Adrenal gland (tissue), 5 donors: ENCODE measurements at regions not wholly inside any gene's neighbourhood (a gene's known extent, or its start where the extent isn't known, plus 50 kb on each side); places are given as distances from the start of the nearest gene placed in this dataset.

Source experiments
- CTCF ChIP-seq, 6 experiments: fragments of 450-650 bp in 4 of 6; fragments of 200-600 bp in 2 of 6; sonication (generic) in 1 of 6; IDR thresholded peaks; 1 replicate in 5 of 6; 2 replicates in 1 of 6; pipeline versions ENCODE4 v1.5.1 to v1.8.0; 2016 to 2021; ENCODE audit warnings: antibody characterized with exemption in 6 of 6, mild to moderate bottlenecking in 2 of 6, moderate library complexity in 1 of 6
- POLR2A ChIP-seq, 2 donors: fragments of 450-650 bp; IDR thresholded peaks; one replicate each; pipeline ENCODE4 v1.6.1; 2017; ENCODE audit warnings: antibody characterized with exemption in 2 of 2, mild to moderate bottlenecking in 2 of 2, moderate library complexity in 1 of 2
- donor health status: DM: no; HTN: no; CAD: no.

- TF ChIP-seq CTCF (IDR thresholded peaks at IDR 0.05) (no peak), POLR2A (IDR thresholded peaks at IDR 0.05) (no peak)
Observed at GRCh38 chr2:58434692-58435091, 193.6 kb upstream of the FANCL start.
